Activated naive CD4-positive, alpha-beta T cell treated with anti-CD3 and anti-CD28 coated beads, Interleukin-2, amount 50 U/mL, for 72 hours (primary cell): ENCODE measurements at regions not wholly inside any gene's neighbourhood (a gene's known extent, or its start where the extent isn't known, plus 50 kb on each side); places are given as distances from the start of the nearest gene placed in this dataset.
"Not testable (repeated sequence)": the region's sequence is repeated elsewhere in the genome, so short reads cannot be mapped to it uniquely, and the experiment has no call there.

Source experiments
- ATAC-seq, 2 donors: fragments of 150-1000 bp; cut with Tn5 transposase; 2 replicates each; pipeline ENCODE4 v1.10.0; 2021; ENCODE audit warnings: mild to moderate bottlenecking in 2 of 2, moderate library complexity in 2 of 2
- DNase-seq, 2 donors: peaks; one replicate each; pipeline ENCODE4 v3.0.0; 2021 to 2022; ENCODE audit warnings: low spot score in 2 of 2
- H3K27ac Mint-ChIP-seq, 2 donors: one replicate each; pipeline ENCODE4 v1.8.0; 2022; ENCODE audit warnings: mild to moderate bottlenecking in 2 of 2, mixed read lengths in 2 of 2
- H3K36me3 Mint-ChIP-seq, 2 donors: one replicate each; pipeline ENCODE4 v1.8.0; 2022; ENCODE audit warnings: mixed read lengths in 2 of 2
- H3K9me3 Mint-ChIP-seq, 2 donors: one replicate each; pipeline ENCODE4 v1.8.0; 2022; ENCODE audit warnings: mixed read lengths in 2 of 2

- Mint-ChIP-seq H3K27ac (no peak overlapping the region), H3K36me3 (no peaks in the 10 kb centered on the region), H3K9me3 (peaks cover 7 to 8% of the 10 kb centered on the region in 2 donors)
- DNase-seq (no peak), ATAC-seq (no peak)
These were observed 197.4 kb upstream of the ISL1 start for GRCh38 chr5:51185850-51186329.

- no peak overlapping the region for H3K27ac Mint-ChIP-seq
- H3K9me3 Mint-ChIP-seq: peaks cover 7 to 8% of the 10 kb centered on the region in 2 donors
- DNase-seq (no peak), ATAC-seq (no peak)
- H3K36me3 Mint-ChIP-seq: no peaks in the 10 kb centered on the region
These were observed 195.2 kb upstream of the ISL1 start for GRCh38 chr5:51188001-51188591.

GRCh38 chr5:51194671-51195070, 188.6 kb upstream of the ISL1 start:
- ATAC-seq (no peak), DNase-seq (no peak)
- Mint-ChIP-seq H3K9me3 (peaks cover 0 to 12% of the 10 kb centered on the region in 2 donors), H3K36me3 (no peaks in the 10 kb centered on the region), H3K27ac (no peak overlapping the region)

- no peak for ATAC-seq
These were observed 182.2 kb upstream of the ISL1 start for GRCh38 chr5:51201024-51201423.

GRCh38 chr5:51201708-51202107, 181.5 kb upstream of the ISL1 start:
- H3K27ac Mint-ChIP-seq: no peak overlapping the region
- H3K36me3 Mint-ChIP-seq: no peaks in the 10 kb centered on the region
- ATAC-seq: no peak
- no peak for DNase-seq
- H3K9me3 Mint-ChIP-seq: peaks cover 0 to 15% of the 10 kb centered on the region in 2 donors

More at GRCh38 chr5:51201024-51201423, 182.2 kb upstream of the ISL1 start:
- Mint-ChIP-seq H3K9me3 (peaks cover 0 to 16% of the 10 kb centered on the region in 2 donors), H3K36me3 (no peaks in the 10 kb centered on the region), H3K27ac (no peak overlapping the region)
- DNase-seq: no peak

GRCh38 chr5:51202161-51202560, 181.1 kb upstream of the ISL1 start:
- Mint-ChIP-seq H3K27ac (no peak overlapping the region), H3K9me3 (peaks cover 0 to 13% of the 10 kb centered on the region in 2 donors), H3K36me3 (no peaks in the 10 kb centered on the region)
- ATAC-seq: no peak
- DNase-seq: no peak

- no peak overlapping the region for H3K27ac Mint-ChIP-seq
- no peak for ATAC-seq
These were observed 179.7 kb upstream of the ISL1 start for GRCh38 chr5:51203598-51203997.

GRCh38 chr5:51208296-51208695, 175.0 kb upstream of the ISL1 start:
- Mint-ChIP-seq H3K9me3 (peaks cover 0 to 4% of the 10 kb centered on the region in 2 donors), H3K36me3 (no peaks in the 10 kb centered on the region), H3K27ac (no peak overlapping the region)
- ATAC-seq (no peak), DNase-seq (no peak)

More at GRCh38 chr5:51203598-51203997, 179.7 kb upstream of the ISL1 start:
- Mint-ChIP-seq H3K9me3 (peaks cover 0 to 11% of the 10 kb centered on the region in 2 donors), H3K36me3 (no peaks in the 10 kb centered on the region)
- DNase-seq: no peak

- peaks cover 5% of the 10 kb centered on the region in 2 donors for H3K9me3 Mint-ChIP-seq
- DNase-seq: no peak
- H3K36me3 Mint-ChIP-seq: no peaks in the 10 kb centered on the region
- ATAC-seq: no peak
- no peak overlapping the region for H3K27ac Mint-ChIP-seq
These were observed 168.5 kb upstream of the ISL1 start for GRCh38 chr5:51214746-51215145.

- ATAC-seq: no peak
- Mint-ChIP-seq H3K27ac (no peak overlapping the region), H3K36me3 (peaks cover 6% of the 10 kb centered on the region in 2 donors), H3K9me3 (peaks cover 21 to 24% of the 10 kb centered on the region in 2 donors)
- no peak for DNase-seq
These were observed 157.2 kb upstream of the ISL1 start for GRCh38 chr5:51225789-51226742.

GRCh38 chr5:51227963-51228470, 155.2 kb upstream of the ISL1 start:
- peaks cover 7 to 14% of the 10 kb centered on the region in 2 donors for H3K36me3 Mint-ChIP-seq
- ATAC-seq (no peak), DNase-seq (no peak)
- no peak overlapping the region for H3K27ac Mint-ChIP-seq
- peaks cover 16 to 17% of the 10 kb centered on the region in 2 donors for H3K9me3 Mint-ChIP-seq

- ATAC-seq (no peak), DNase-seq (no peak)
- Mint-ChIP-seq H3K9me3 (peaks cover 13% of the 10 kb centered on the region in 2 donors), H3K27ac (no peak overlapping the region), H3K36me3 (peaks cover 7 to 14% of the 10 kb centered on the region in 2 donors)
These were observed 152.9 kb upstream of the ISL1 start for GRCh38 chr5:51230336-51230735.

- Mint-ChIP-seq H3K36me3 (no peaks in the 10 kb centered on the region), H3K9me3 (peaks cover 3 to 8% of the 10 kb centered on the region in 2 donors), H3K27ac (no peak overlapping the region)
- no peak for ATAC-seq
- DNase-seq: no peak
These were observed 140.8 kb upstream of the ISL1 start for GRCh38 chr5:51242456-51242855.

GRCh38 chr5:51250957-51251356, 132.3 kb upstream of the ISL1 start:
- not testable (repeated sequence) for ATAC-seq, DNase-seq, H3K27ac Mint-ChIP-seq, H3K9me3 Mint-ChIP-seq, H3K36me3 Mint-ChIP-seq

- no peak for ATAC-seq
- Mint-ChIP-seq H3K36me3 (no peaks in the 10 kb centered on the region), H3K27ac (no peak overlapping the region)
These were observed 112.0 kb upstream of the ISL1 start for GRCh38 chr5:51271261-51271660.

GRCh38 chr5:51273021-51273420, 110.2 kb upstream of the ISL1 start:
- H3K9me3 Mint-ChIP-seq: peaks cover 4 to 13% of the 10 kb centered on the region in 2 donors
- no peaks in the 10 kb centered on the region for H3K36me3 Mint-ChIP-seq
- H3K27ac Mint-ChIP-seq: no peak overlapping the region
- DNase-seq: no peak
- no peak for ATAC-seq

More at GRCh38 chr5:51271261-51271660, 112.0 kb upstream of the ISL1 start:
- peaks cover 4 to 13% of the 10 kb centered on the region in 2 donors for H3K9me3 Mint-ChIP-seq
- DNase-seq: no peak

- Mint-ChIP-seq H3K36me3 (no peaks in the 10 kb centered on the region), H3K9me3 (peaks cover 4 to 19% of the 10 kb centered on the region in 2 donors), H3K27ac (no peak overlapping the region)
- DNase-seq (no peak), ATAC-seq (no peak)
These were observed 109.4 kb upstream of the ISL1 start for GRCh38 chr5:51273871-51274270.
